ENCODE measurements at regions not wholly inside any gene's neighbourhood (a gene's known extent, or its start where the extent isn't known, plus 50 kb on each side); places are given as distances from the start of the nearest gene placed in this dataset.

DNA sequence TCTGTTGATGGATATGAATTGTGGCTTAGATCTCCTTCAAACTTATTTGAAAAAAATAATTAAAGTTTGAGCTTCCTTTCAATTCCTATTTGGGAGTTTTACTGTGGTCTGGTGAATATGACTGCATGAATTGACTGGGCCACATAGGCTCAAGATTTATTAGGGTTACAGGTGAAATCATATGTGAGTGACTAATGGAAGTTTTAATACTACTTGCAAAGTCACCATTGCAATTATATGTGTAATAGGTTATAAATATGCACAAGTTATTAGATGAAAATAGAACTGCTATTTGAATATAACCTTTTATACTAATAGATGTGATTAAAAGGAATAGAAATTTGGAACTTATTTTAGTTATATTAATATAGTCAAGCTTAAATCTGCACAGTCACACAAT is 712.1 kb upstream of the MMS22L start:
- H3K4me3 ChIP-seq (ENCODE audit: insufficient read depth, low read depth, low read length), result no peak overlapping the region
- no peak overlapping the region for H2AFZ ChIP-seq (ENCODE audit: low read depth, low read length)
- no peaks in the 10 kb centered on the region for H3K4me1 Mint-ChIP-seq (ENCODE audit: low read depth, unreplicated experiment)

DNA sequence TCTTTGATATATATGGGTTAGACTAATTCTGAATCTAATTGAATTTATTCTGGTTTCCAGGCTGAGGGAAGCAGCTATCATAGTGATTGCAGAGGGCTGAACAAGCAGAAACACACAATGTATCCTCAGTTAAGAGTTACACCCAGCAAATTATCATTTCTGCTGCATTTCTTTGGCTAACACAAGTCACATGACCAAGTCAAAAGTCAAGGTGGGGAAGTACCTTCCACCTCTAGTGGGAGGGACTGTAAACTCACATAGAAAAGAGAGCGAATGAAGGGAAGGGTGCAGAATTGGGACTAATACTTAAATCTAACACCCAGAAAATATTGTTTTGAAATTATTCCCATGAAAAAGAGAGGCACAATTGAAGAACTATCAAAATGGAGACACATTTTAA is 719.7 kb upstream of the MMS22L start:
- TF ChIP-seq EZH2 (IDR thresholded peaks at IDR 0.05; ENCODE audit: insufficient read depth, low read length), result no peak
- TF ChIP-seq, protein P1, sequence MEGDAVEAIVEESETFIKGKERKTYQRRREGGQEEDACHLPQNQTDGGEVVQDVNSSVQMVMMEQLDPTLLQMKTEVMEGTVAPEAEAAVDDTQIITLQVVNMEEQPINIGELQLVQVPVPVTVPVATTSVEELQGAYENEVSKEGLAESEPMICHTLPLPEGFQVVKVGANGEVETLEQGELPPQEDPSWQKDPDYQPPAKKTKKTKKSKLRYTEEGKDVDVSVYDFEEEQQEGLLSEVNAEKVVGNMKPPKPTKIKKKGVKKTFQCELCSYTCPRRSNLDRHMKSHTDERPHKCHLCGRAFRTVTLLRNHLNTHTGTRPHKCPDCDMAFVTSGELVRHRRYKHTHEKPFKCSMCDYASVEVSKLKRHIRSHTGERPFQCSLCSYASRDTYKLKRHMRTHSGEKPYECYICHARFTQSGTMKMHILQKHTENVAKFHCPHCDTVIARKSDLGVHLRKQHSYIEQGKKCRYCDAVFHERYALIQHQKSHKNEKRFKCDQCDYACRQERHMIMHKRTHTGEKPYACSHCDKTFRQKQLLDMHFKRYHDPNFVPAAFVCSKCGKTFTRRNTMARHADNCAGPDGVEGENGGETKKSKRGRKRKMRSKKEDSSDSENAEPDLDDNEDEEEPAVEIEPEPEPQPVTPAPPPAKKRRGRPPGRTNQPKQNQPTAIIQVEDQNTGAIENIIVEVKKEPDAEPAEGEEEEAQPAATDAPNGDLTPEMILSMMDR (IDR thresholded peaks at IDR 0.05; ENCODE audit: insufficient read depth, low read depth, low read length), result no peak
- no peak overlapping the region for H3K27ac ChIP-seq (ENCODE audit: low read depth, low read length)
- H3K27ac Mint-ChIP-seq (ENCODE audit: unreplicated experiment), result no peak overlapping the region

More for the DNA sequence above, 712.1 kb upstream of the MMS22L start:
- Histone ChIP-seq H3K27ac (ENCODE audit: low read depth, low read length) (no peak overlapping the region), H3K9ac (ENCODE audit: low read length) (no peak overlapping the region), H4K20me1 (ENCODE audit: insufficient read depth, low read length) (no peaks in the 10 kb centered on the region), H3K36me3 (ENCODE audit: insufficient read depth, low read length) (no peaks in the 10 kb centered on the region), H3K79me2 (ENCODE audit: insufficient read depth, low read length) (no peaks in the 10 kb centered on the region), H3K4me1 (ENCODE audit: insufficient read depth, low read length) (no peaks in the 10 kb centered on the region), H3K4me2 (ENCODE audit: low read length) (no peak overlapping the region), H3K9me3 (ENCODE audit: insufficient read depth, low read depth, low read length) (no peaks in the 10 kb centered on the region), H3K27me3 (ENCODE audit: insufficient read depth, low read length) (no peaks in the 10 kb centered on the region)
- no peaks in the 10 kb centered on the region for H3K27me3 Mint-ChIP-seq (ENCODE audit: low read depth, unreplicated experiment)
- no peak overlapping the region for H3K27ac Mint-ChIP-seq (ENCODE audit: unreplicated experiment)
- H3K9me3 Mint-ChIP-seq (ENCODE audit: unreplicated experiment), result no peaks in the 10 kb centered on the region
- no peaks in the 10 kb centered on the region for H3K36me3 Mint-ChIP-seq (ENCODE audit: low read depth, unreplicated experiment)
- no peak for TF ChIP-seq EZH2 (IDR thresholded peaks at IDR 0.05; ENCODE audit: insufficient read depth, low read length)
- TF ChIP-seq, protein P1 (IDR thresholded peaks at IDR 0.05; ENCODE audit: insufficient read depth, low read depth, low read length), result no peak
- DNase-seq (ENCODE audit: low read depth) (no peak), FAIRE-seq (no peak)
- H3K4me3 Mint-ChIP-seq (ENCODE audit: unreplicated experiment), result no peak overlapping the region

DNA sequence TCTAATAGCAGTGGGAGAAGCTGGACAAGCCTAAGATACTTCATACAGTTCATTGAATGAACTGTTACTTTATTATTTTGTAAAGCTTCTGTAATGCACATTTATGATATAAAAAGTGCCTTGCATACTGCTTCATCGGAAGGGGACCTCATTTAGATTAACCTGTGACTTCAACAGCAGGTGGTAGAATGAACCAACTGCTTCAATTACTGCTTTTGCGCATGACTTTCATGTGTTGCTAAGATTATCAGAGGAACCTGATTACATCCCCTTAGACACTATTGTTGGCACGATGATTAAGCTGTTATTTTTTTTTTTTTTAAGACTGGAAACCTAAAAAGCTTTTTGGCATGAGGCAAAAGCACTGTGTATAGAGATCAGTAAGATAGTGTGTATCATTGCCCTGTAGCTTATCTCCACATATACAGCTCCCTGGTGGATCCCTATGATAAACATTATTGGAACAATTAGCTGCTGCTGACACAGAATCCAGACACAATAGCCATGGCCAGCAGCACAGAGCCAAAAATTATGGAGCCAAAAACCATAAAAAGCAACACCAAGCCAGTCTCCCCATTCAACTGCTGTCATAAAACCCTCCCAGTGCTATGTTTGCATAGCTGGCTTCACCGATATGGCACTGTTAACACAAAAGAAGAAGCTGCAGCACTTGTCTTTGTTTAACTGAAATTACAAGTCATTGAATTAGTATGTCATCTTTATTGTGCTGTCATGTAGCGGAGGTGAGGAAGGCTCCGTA is 731.6 kb upstream of the MMS22L start:
- no peaks in the 10 kb centered on the region for H3K79me2 ChIP-seq (ENCODE audit: insufficient read depth, low read length)
- no peak overlapping the region for H3K27ac ChIP-seq (ENCODE audit: low read depth, low read length)
- no peaks in the 10 kb centered on the region for H3K27me3 ChIP-seq (ENCODE audit: insufficient read depth, low read length)
- no peaks in the 10 kb centered on the region for H3K9me3 Mint-ChIP-seq (ENCODE audit: unreplicated experiment)
- FAIRE-seq (no peak), DNase-seq (ENCODE audit: low read depth) (no peak)
- TF ChIP-seq, protein P1 (IDR thresholded peaks at IDR 0.05; ENCODE audit: insufficient read depth, low read depth, low read length), result no peak
- TF ChIP-seq EZH2 (IDR thresholded peaks at IDR 0.05; ENCODE audit: insufficient read depth, low read length), result no peak
- no peaks in the 10 kb centered on the region for H4K20me1 ChIP-seq (ENCODE audit: insufficient read depth, low read length)
- H3K4me1 Mint-ChIP-seq (ENCODE audit: low read depth, unreplicated experiment), result no peaks in the 10 kb centered on the region
- H3K9me3 ChIP-seq (ENCODE audit: insufficient read depth, low read depth, low read length), result no peaks in the 10 kb centered on the region
- H2AFZ ChIP-seq (ENCODE audit: low read depth, low read length), result no peak overlapping the region
- no peak overlapping the region for H3K27ac Mint-ChIP-seq (ENCODE audit: unreplicated experiment)
- no peaks in the 10 kb centered on the region for H3K4me1 ChIP-seq (ENCODE audit: insufficient read depth, low read length)
- no peaks in the 10 kb centered on the region for H3K27me3 Mint-ChIP-seq (ENCODE audit: low read depth, unreplicated experiment)
- H3K4me3 Mint-ChIP-seq (ENCODE audit: unreplicated experiment), result no peak overlapping the region
- no peaks in the 10 kb centered on the region for H3K36me3 ChIP-seq (ENCODE audit: insufficient read depth, low read length)
- no peak overlapping the region for H3K9ac ChIP-seq (ENCODE audit: low read length)
- H3K4me2 ChIP-seq (ENCODE audit: low read length), result no peak overlapping the region
- H3K4me3 ChIP-seq (ENCODE audit: insufficient read depth, low read depth, low read length), result no peak overlapping the region
- H3K36me3 Mint-ChIP-seq (ENCODE audit: low read depth, unreplicated experiment), result no peaks in the 10 kb centered on the region

More for the DNA sequence above, 719.7 kb upstream of the MMS22L start:
- Mint-ChIP-seq H3K9me3 (ENCODE audit: unreplicated experiment) (no peaks in the 10 kb centered on the region), H3K4me3 (ENCODE audit: unreplicated experiment) (no peak overlapping the region), H3K27me3 (ENCODE audit: low read depth, unreplicated experiment) (no peaks in the 10 kb centered on the region), H3K36me3 (ENCODE audit: low read depth, unreplicated experiment) (no peaks in the 10 kb centered on the region), H3K4me1 (ENCODE audit: low read depth, unreplicated experiment) (no peaks in the 10 kb centered on the region)
- H3K4me3 ChIP-seq (ENCODE audit: insufficient read depth, low read depth, low read length), result no peak overlapping the region
- H3K4me2 ChIP-seq (ENCODE audit: low read length), result no peak overlapping the region
- H3K9me3 ChIP-seq (ENCODE audit: insufficient read depth, low read depth, low read length), result no peaks in the 10 kb centered on the region
- H3K9ac ChIP-seq (ENCODE audit: low read length), result no peak overlapping the region
- no peaks in the 10 kb centered on the region for H3K27me3 ChIP-seq (ENCODE audit: insufficient read depth, low read length)
- H4K20me1 ChIP-seq (ENCODE audit: insufficient read depth, low read length), result no peaks in the 10 kb centered on the region
- H2AFZ ChIP-seq (ENCODE audit: low read depth, low read length), result no peak overlapping the region
- DNase-seq (ENCODE audit: low read depth) (no peak), FAIRE-seq (no peak)
- no peaks in the 10 kb centered on the region for H3K4me1 ChIP-seq (ENCODE audit: insufficient read depth, low read length)
- no peaks in the 10 kb centered on the region for H3K79me2 ChIP-seq (ENCODE audit: insufficient read depth, low read length)
- no peaks in the 10 kb centered on the region for H3K36me3 ChIP-seq (ENCODE audit: insufficient read depth, low read length)
